GM10248 (cell line): ENCODE measurements at regions not wholly inside any gene's neighbourhood (a gene's known extent, or its start where the extent isn't known, plus 50 kb on each side); places are given as distances from the start of the nearest gene placed in this dataset.
A peak's percentile ranks its signal among the peaks of the same experiment; 100 is the strongest.

Experiments
- CTCF ChIA-PET: fragments of 300-600 bp; sonication (Branson Sonifier 250); formaldehyde crosslinking; extraction: SDS; loops from one replicate; lab custom pipeline; 2021; ENCODE audit warnings: antibody characterized with exemption; lab: Yijun Ruan, JAX
- POLR2A ChIA-PET: fragments of 350-650 bp; sonication (Branson Sonifier 250); formaldehyde crosslinking; extraction: SDS; loops from one replicate; lab custom pipeline; 2020; ENCODE audit warnings: antibody characterized with exemption; lab: Yijun Ruan, JAX
- DNase-seq: peaks from one replicate; pipeline ENCODE4 v3.0.0; 2012; ENCODE audit errors: extremely low spot score
- CTCF ChIP-seq: IDR thresholded peaks from 2 replicates; pipeline ENCODE4 v1.5.1; 2012; ENCODE audit warnings: mild to moderate bottlenecking, low read depth; ENCODE audit errors: extremely low read depth, missing control alignments, control extremely low read depth

DNA sequence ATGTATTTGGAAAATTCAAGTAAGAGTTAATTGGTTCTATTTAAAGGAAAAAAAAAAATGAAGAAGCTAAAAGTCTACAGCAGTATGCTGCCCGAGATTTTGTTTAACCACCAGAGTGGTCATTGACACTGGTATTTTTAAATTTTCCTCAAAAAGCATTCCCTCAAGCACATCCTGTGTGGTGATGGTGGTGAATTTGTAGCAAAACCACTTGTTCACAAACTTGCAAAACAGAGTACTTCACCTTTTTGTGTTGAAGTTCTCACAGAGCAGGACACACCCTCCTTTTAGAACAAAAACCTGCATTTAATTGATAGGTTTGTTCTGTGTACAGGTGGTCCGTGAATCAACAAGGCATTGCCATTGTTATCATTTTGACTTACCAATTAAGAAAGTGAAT lies 374.2 kb downstream of the EFNA5 start:
- TF ChIP-seq CTCF = no peak
- POLR2A ChIA-PET = no interaction called here
- CTCF ChIA-PET = interaction anchor here (0.6 to 1.9 kb wide), 5 partner anchors 10 to 107 kb away, joined by 3 to 6 read pairs (median 3); no protein-coding TSS in a partner anchor
- DNase-seq = no peak

GRCh38 chr5:107295914-107296313 lies 374.8 kb downstream of the EFNA5 start:
- ChIA-PET POLR2A (no interaction called here), CTCF (interaction anchor here (0.6 to 1.9 kb wide), 3 partner anchors 9 to 108 kb away, joined by 3 to 6 read pairs (median 3); no protein-coding TSS in a partner anchor)
- TF ChIP-seq CTCF = no peak
- no peak for DNase-seq

DNA sequence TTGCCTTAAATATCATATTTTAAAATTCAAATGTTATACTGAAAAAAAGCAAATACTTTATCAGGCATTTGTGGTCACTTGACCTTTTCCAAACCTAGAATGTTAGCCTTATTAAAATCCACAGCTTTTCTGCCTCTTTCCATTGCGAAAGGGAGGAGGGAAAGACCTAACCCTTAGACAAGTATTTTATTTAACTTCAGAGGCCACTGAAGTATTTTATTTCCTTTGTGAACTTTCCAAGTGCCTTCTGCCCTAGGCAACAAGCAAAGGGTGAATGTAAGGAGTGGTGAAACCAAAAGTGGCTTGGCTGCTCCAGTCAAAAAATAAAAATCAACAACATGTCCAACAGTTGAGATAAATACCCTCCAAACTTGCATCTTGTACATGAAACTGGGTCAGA lies 376.1 kb downstream of the EFNA5 start:
- ChIA-PET CTCF (no interaction called here), POLR2A (no interaction called here)
- DNase-seq = no peak
- TF ChIP-seq CTCF = no peak

- ChIA-PET POLR2A (no interaction called here), CTCF (no interaction called here)
- peak; percentile 43 for DNase-seq
- no peak for TF ChIP-seq CTCF
Measured at GRCh38 chr5:107294211-107294550, 376.6 kb downstream of the EFNA5 start.

- POLR2A ChIA-PET = interaction anchor here (0.6 kb wide), 1 partner anchor 11 kb away, joined by 3 read pairs; no protein-coding TSS in a partner anchor
- CTCF ChIA-PET = no interaction called here
- no peak for TF ChIP-seq CTCF
- DNase-seq = no peak
Measured at GRCh38 chr5:107293541-107294210, 377.1 kb downstream of the EFNA5 start.

- ChIA-PET POLR2A (no interaction called here), CTCF (no interaction called here)
- DNase-seq = no peak
- no peak for TF ChIP-seq CTCF
Measured at GRCh38 chr5:107291866-107292265, 378.9 kb downstream of the EFNA5 start.
